ENCODE measurements at regions not wholly inside any gene's neighbourhood (a gene's known extent, or its start where the extent isn't known, plus 50 kb on each side); places are given as distances from the start of the nearest gene placed in this dataset.

- TF ChIP-seq REST (IDR thresholded peaks at IDR 0.05; ENCODE audit: unreplicated experiment), result no peak
- TF ChIP-seq POLR2AphosphoS5 (IDR thresholded peaks at IDR 0.05; ENCODE audit: low read depth), result no peak
Measured at GRCh38 chr2:160859096-160859495, 301.1 kb upstream of the TANK start (continued).

- Mint-ChIP-seq H3K4me3 (no peak overlapping the region), H3K9me3 (no peaks in the 10 kb centered on the region), H3K27ac (no peak overlapping the region), H3K36me3 (ENCODE audit: low read depth) (no peaks in the 10 kb centered on the region), H3K27me3 (ENCODE audit: insufficient read depth, low read depth, poor library complexity) (no peaks in the 10 kb centered on the region), H3K4me1 (no peaks in the 10 kb centered on the region)
- Histone ChIP-seq H3K9me2 (ENCODE audit: insufficient read depth) (peaks cover 4% of the 10 kb centered on the region; the same call in 1 of the 2 replicates), H4K20me1 (replicated peaks; ENCODE audit: insufficient read depth) (no peaks in the 10 kb centered on the region), H3K27ac (ENCODE audit: low read depth) (no peak overlapping the region), H3K27me3 (ENCODE audit: insufficient read depth) (no peaks in the 10 kb centered on the region), H3K4me1 (ENCODE audit: insufficient read depth) (no peaks in the 10 kb centered on the region), H3F3A (replicated peaks; ENCODE audit: low read depth) (no peaks in the 10 kb centered on the region), H3K4me3 (no peak overlapping the region), H3K79me2 (replicated peaks; ENCODE audit: insufficient read depth) (no peaks in the 10 kb centered on the region), H3K4me2 (no peak overlapping the region), H3K36me3 (ENCODE audit: insufficient read depth) (no peaks in the 10 kb centered on the region), H2AFZ (no peak overlapping the region)
- DNase-seq (ENCODE audit: low spot score), result no peak
- ATAC-seq, result no peak
- no peak for TF ChIP-seq ZNF462 (CRISPR knock-in tag; IDR thresholded peaks at IDR 0.05)
Measured at GRCh38 chr2:160862226-160862625, 298.0 kb upstream of the TANK start.
